Duodenal mucosa (tissue), 2 donors: ENCODE measurements at regions not wholly inside any gene's neighbourhood (a gene's known extent, or its start where the extent isn't known, plus 50 kb on each side); places are given as distances from the start of the nearest gene placed in this dataset.

Experiments used
- H3K27ac ChIP-seq: one replicate; pipeline ENCODE4 v1.7.0; 2013; ENCODE audit warnings: low read depth, low read length
- H3K27me3 ChIP-seq, 2 donors: one replicate each; pipeline ENCODE4 v1.7.0; 2013; ENCODE audit warnings: low read length in 2 of 2, control low read depth in 1 of 2; ENCODE audit not compliant: insufficient read depth in 2 of 2, control insufficient read depth in 1 of 2
- H3K36me3 ChIP-seq, 2 donors: one replicate each; pipeline ENCODE4 v1.7.0; 2013; ENCODE audit warnings: low read length in 2 of 2, control low read depth in 1 of 2; ENCODE audit not compliant: insufficient read depth in 2 of 2, control insufficient read depth in 1 of 2
- H3K4me1 ChIP-seq, 2 donors: one replicate each; pipeline ENCODE4 v1.7.0; 2013; ENCODE audit warnings: low read length in 2 of 2, control low read depth in 1 of 2; ENCODE audit not compliant: insufficient read depth in 2 of 2, control insufficient read depth in 1 of 2
- H3K4me3 ChIP-seq, 2 donors: one replicate each; pipeline ENCODE4 v1.7.0; 2013; ENCODE audit warnings: low read length in 2 of 2, low read depth in 1 of 2
- H3K9ac ChIP-seq, 2 donors: one replicate each; pipeline ENCODE4 v1.7.0; 2013; ENCODE audit warnings: low read length in 2 of 2, low read depth in 1 of 2
- H3K9me3 ChIP-seq, 2 donors: one replicate each; pipeline ENCODE4 v1.7.0; 2013; ENCODE audit warnings: low read length in 2 of 2, control low read depth in 1 of 2; ENCODE audit not compliant: control insufficient read depth in 1 of 2

DNA sequence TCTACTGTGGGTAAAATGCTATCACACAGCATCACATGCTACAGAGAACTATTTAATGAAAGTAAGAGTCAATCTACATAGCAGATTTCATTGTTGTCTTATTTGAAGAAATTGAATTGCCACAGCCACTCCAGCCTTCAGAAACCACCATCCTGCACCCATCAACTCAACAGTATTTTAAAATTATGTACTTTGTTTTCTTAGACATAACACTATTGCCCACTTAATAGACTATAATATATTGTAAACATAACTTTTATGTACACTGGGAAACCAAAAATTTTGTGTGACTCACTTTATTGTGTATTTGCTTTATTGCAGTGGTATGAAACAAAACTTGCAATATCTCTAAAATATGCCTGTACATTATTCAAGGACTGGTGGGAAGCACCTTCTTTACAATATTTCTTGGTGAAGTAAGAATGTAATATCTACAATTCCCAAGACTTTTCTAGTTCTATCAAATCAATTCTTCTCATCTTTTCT is 133.0 kb downstream of the DUSP10 start:
- no peaks in the 10 kb centered on the region for H3K27me3 ChIP-seq
- no peak overlapping the region for H3K4me3 ChIP-seq
- no peaks in the 10 kb centered on the region for H3K36me3 ChIP-seq
- H3K9me3 ChIP-seq, result no peaks in the 10 kb centered on the region
- no peak overlapping the region for H3K27ac ChIP-seq
- H3K9ac ChIP-seq, result no peak overlapping the region
- no peaks in the 10 kb centered on the region for H3K4me1 ChIP-seq

DNA sequence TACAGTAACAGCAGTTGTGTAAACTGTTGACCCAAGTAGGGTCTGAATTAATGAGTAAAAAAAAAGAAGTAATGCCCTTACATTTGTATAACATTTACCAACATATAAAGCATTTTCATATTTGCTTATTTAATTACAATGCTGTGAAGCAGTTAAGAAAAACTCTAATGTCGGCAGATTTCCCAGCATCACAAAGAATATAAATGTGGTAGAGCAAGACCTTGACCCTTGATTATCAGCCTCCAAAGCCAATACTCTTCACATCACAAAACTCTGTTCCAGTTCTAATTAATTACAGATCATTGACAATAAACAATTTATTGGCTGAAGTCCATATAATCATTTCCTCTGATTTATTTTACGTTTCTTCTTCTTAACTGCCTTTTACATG is 130.2 kb downstream of the DUSP10 start:
- Histone ChIP-seq H3K9me3 (no peaks in the 10 kb centered on the region), H3K9ac (no peak overlapping the region), H3K36me3 (no peaks in the 10 kb centered on the region), H3K27me3 (no peaks in the 10 kb centered on the region), H3K27ac (no peak overlapping the region), H3K4me3 (no peak overlapping the region), H3K4me1 (no peaks in the 10 kb centered on the region)

DNA sequence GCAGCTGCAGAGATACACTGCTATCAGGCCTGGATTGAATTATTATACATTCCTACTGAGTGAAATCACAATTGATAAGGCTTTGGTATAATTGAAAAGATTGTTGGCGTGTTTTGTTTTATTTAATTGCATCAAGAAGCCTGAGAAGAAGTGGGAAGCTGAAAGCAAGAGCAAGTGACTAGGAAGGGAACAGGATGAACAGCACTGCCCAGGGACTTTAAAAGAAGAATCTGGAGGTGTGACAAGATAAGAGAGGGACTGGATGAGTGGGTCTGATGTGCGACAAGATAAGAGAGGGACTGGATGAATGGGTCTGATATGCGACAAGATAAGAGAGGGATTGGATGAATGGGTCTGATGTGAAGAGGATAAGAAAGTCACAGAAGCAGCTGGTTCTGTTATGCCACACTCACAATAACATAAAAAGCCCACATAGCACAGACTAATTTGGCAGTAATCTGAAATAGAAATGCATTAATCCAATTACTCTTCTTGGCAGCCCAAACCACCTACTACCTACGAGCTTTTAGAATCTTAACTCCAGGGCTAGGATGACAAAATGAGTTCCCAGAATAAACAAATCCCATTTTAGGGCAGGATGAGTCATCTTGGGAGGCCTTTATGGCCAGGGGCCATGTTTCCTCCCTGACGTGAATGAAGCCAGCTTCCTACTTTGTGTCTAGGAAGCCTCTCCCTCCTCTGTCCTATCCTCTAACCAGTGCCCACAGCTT is 129.7 kb downstream of the DUSP10 start:
- no peak overlapping the region for H3K9ac ChIP-seq
- H3K4me3 ChIP-seq, result no peak overlapping the region
- H3K27ac ChIP-seq, result no peak overlapping the region
- H3K9me3 ChIP-seq, result no peaks in the 10 kb centered on the region
- no peaks in the 10 kb centered on the region for H3K36me3 ChIP-seq
- H3K27me3 ChIP-seq, result no peaks in the 10 kb centered on the region
- no peaks in the 10 kb centered on the region for H3K4me1 ChIP-seq

DNA sequence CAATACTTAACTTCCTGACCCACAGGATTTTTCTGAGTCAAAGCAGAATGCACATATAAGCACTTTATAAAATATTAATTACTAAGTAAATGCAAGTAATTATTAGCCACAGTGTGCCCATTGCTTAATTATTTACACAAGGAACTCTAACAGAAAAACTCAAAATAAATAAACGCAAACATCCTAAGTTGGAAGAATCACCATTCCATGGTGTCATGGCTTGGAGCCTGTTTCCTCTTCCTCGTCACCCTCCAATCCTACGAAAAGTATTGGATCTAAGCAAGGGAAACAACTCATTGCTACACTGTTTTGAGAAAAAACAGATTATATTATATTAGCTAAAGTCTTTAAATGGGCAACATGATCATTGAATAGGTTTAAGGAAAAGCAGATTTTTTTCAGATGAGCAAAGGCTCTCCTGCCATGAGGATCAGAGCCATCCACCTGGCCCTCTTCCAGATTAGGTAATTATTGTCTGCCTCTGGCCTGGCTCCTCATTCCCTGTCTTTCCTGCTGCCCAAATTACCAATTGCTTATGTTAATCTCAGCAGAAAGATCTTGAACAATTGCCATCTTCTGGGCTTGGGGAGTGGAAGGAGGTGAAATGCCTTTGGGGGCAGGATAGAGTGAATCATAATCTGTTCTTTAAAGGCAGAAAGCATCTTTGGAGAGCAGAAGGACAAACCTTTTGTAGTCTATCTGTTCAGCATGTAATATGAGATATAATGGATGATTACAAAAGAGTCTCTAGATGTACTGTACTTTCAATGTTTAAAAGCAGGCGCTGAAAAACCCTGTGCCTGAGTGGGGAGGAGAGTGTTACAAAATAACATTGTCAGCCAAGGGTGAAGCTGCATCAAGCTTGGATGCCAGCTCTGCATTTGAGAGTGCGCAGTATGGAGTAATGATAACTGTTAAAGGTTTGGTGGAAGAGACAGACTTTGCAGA is 121.2 kb downstream of the DUSP10 start:
- no peaks in the 10 kb centered on the region for H3K36me3 ChIP-seq
- no peak overlapping the region for H3K4me3 ChIP-seq
- no peaks in the 10 kb centered on the region for H3K27me3 ChIP-seq
- H3K4me1 ChIP-seq, result no peaks in the 10 kb centered on the region
- no peaks in the 10 kb centered on the region for H3K9me3 ChIP-seq
- no peak overlapping the region for H3K9ac ChIP-seq
- no peak overlapping the region for H3K27ac ChIP-seq

DNA sequence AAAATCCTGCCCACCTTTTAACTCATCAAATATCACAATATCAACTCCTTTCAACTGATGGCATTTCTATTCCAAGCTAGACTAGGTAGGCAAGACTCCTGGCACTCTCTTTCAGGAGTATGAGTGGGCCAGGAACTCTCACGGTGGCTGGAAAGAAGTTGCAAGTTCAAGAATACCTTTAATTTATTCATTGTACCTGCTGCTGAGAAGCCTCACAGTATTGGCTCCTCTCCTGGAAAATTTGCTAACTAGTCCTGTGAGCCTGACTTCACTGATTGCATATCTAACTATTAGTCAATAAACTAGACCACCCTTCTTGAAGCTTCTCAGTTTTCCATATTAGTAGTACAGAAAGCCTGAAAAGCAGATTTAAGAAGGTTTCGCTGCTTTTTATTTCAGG is 120.2 kb downstream of the DUSP10 start:
- Histone ChIP-seq H3K27me3 (no peaks in the 10 kb centered on the region), H3K9ac (no peak overlapping the region), H3K36me3 (no peaks in the 10 kb centered on the region), H3K4me1 (no peaks in the 10 kb centered on the region), H3K9me3 (no peaks in the 10 kb centered on the region), H3K27ac (no peak overlapping the region), H3K4me3 (no peak overlapping the region)

DNA sequence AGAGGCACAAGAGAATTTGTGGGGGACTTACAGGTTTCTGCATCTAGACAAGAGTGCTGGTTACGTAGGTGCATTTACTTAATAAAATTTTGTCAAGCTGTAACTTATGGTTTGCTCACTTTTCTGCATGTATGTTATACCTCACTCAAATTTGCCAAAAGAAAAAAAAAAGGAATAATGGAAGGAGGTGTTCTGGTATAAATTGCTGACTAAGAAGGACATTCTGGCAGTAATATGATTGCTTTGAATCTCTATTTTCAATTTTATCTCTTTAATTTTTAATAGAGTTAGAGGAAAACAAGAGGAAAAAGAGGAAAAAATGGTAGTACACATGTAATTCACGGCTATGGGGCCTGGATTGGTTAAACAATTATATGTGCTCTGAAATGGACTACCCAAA is 119.5 kb downstream of the DUSP10 start:
- Histone ChIP-seq H3K27me3 (no peaks in the 10 kb centered on the region), H3K27ac (no peak overlapping the region), H3K4me3 (no peak overlapping the region), H3K36me3 (no peaks in the 10 kb centered on the region), H3K4me1 (no peaks in the 10 kb centered on the region), H3K9ac (no peak overlapping the region), H3K9me3 (no peaks in the 10 kb centered on the region)

DNA sequence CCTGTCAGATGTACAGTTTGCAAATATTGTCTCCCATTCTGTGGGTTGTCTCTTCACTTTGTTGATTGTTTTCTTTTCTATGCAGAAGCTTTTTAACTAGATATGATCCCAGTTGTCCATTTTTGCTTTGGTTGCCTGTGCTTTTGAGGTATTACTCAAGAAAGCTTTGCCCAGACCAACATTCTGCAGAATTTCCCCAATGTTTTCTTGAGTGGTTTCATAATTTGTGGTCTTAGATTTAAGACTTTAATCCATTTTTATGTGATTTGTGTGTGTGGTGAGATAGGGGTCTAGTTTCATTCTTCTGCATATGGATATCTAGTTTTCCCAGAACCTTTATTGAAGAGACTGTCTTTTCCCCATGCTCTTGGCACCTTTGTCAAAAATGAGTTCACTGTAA is 116.9 kb downstream of the DUSP10 start:
- Histone ChIP-seq H3K9me3 (no peaks in the 10 kb centered on the region), H3K4me3 (no peak overlapping the region), H3K9ac (no peak overlapping the region), H3K27me3 (no peaks in the 10 kb centered on the region), H3K4me1 (no peaks in the 10 kb centered on the region), H3K36me3 (no peaks in the 10 kb centered on the region), H3K27ac (no peak overlapping the region)

DNA sequence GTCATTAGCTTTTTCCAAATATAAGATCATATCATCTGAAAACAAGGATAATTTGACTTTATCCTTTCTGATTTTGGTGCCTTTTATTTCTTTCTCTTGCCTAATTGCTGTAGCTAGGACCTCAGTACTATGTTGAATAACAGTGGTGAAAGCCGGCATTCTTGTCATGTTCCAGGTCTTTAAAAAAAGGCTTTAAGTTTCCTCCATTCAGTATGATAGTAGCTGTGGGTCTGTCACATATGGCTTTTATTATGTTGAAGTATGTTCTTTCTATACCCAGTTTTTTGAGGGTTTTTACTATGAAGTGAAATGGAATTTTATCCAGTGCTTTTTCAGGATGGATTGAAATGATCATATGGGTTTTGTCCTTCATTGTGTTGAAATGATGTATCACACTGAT is 115.8 kb downstream of the DUSP10 start:
- Histone ChIP-seq H3K27ac (no peak overlapping the region), H3K9ac (no peak overlapping the region), H3K9me3 (no peaks in the 10 kb centered on the region), H3K36me3 (no peaks in the 10 kb centered on the region), H3K27me3 (no peaks in the 10 kb centered on the region), H3K4me1 (no peaks in the 10 kb centered on the region), H3K4me3 (no peak overlapping the region)

DNA sequence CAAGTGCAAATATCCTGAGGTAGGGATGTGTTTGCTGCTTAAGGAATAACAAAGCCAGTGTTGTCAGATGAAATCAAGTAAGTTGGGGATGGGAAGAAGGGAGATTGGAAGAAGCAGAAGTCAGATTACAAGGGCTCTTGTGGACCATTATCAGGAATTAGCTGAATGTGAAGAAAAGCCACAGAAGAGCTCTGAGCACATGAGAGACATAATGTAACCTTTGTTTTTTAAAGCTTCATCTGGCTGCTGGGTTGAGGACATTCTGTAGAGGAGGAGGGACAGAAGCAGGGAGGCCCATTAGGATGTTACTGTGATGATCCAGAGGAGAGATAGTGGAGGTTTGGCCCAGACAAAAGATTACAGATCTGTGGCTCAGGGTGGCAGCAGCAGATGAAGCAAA is 111.7 kb downstream of the DUSP10 start:
- H3K9me3 ChIP-seq, result no peaks in the 10 kb centered on the region
- H3K36me3 ChIP-seq, result no peaks in the 10 kb centered on the region
- H3K27ac ChIP-seq, result no peak overlapping the region
- no peak overlapping the region for H3K4me3 ChIP-seq
- no peaks in the 10 kb centered on the region for H3K27me3 ChIP-seq
- no peaks in the 10 kb centered on the region for H3K4me1 ChIP-seq
- H3K9ac ChIP-seq, result no peak overlapping the region

DNA sequence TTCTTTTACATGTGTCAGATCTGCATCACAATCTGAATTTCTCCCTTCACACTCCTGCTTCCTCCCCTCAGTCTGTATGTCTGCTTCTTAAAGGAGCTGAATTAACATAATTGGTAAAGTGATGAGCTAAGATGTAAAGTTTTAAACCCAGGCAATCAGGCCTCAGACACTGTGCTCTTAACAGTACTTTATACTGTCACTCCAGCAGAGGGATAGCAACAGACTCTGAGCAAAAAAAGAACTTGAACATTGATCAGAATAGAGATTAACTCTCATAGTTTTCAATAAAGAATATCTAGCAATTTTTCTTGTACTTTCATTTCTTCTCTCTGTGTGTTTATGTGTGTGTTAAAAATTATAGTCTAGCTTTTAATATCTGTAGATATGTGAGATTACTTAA is 110.3 kb downstream of the DUSP10 start:
- no peaks in the 10 kb centered on the region for H3K27me3 ChIP-seq
- H3K36me3 ChIP-seq, result no peaks in the 10 kb centered on the region
- H3K4me3 ChIP-seq, result no peak overlapping the region
- H3K27ac ChIP-seq, result no peak overlapping the region
- H3K9ac ChIP-seq, result no peak overlapping the region
- no peaks in the 10 kb centered on the region for H3K9me3 ChIP-seq
- H3K4me1 ChIP-seq, result no peaks in the 10 kb centered on the region
